ENCODE measurements at regions not wholly inside any gene's neighbourhood (a gene's known extent, or its start where the extent isn't known, plus 50 kb on each side); places are given as distances from the start of the nearest gene placed in this dataset.
A peak's percentile ranks its signal among the peaks of the same experiment; 100 is the strongest.

- TF ChIP-seq ELK4 (IDR thresholded peaks at IDR 0.05; ENCODE audit: borderline replicate concordance, low read depth, low read length) (no peak), ZNF544 (tag by site-specific recombination; IDR thresholded peaks at IDR 0.05) (no peak), ZNF580 (tag by site-specific recombination; IDR thresholded peaks at IDR 0.05) (no peak), ZBTB10 (tag by site-specific recombination; IDR thresholded peaks at IDR 0.05) (no peak)
Measured at GRCh38 chrX:117744958-117745357, 371.7 kb downstream of the KLHL13 start (continued).

- no peaks in the 10 kb centered on the region for H3K36me3 ChIP-seq (ENCODE audit: control insufficient read depth in 2 of 2, insufficient read depth in 1 of 2, low read length in 2 of 2)
- no peaks in the 10 kb centered on the region for H3K4me1 ChIP-seq (ENCODE audit: control insufficient read depth, insufficient read depth, low read length)
- ChIA-PET CTCF (interaction anchor here (0.6 to 1.4 kb wide), 10 partner anchors 9 to 840 kb away, joined by 3 to 6 read pairs (median 4); no protein-coding TSS in a partner anchor), POLR2A (no interaction called here)
- H3K9me3 ChIP-seq (ENCODE audit: control insufficient read depth, insufficient read depth, low read depth, low read length), result no peaks in the 10 kb centered on the region
- no peak for TF ChIP-seq ZBTB21 (tag by site-specific recombination; IDR thresholded peaks at IDR 0.05)
- TF ChIP-seq CTCF (tag by site-specific recombination; IDR thresholded peaks at IDR 0.05), result 0 out of 2 replicates have a peak, but pooled peaks have one; percentile 8
- no peak overlapping the region for H3K4me3 ChIP-seq (ENCODE audit: low read depth, low read length)
- H3K27ac ChIP-seq (ENCODE audit: extremely low read depth, low read depth, low read length), result no peak overlapping the region
Measured at GRCh38 chrX:117743469-117744251, 372.9 kb downstream of the KLHL13 start.

GRCh38 chrX:117713411-117713810, 403.2 kb downstream of the KLHL13 start:
- POLR2A ChIA-PET, result no interaction called here
- CTCF ChIA-PET, result no interaction called here
- H3K4me3 ChIP-seq (ENCODE audit: low read depth, low read length), result no peak overlapping the region
- no peak overlapping the region for H3K27ac ChIP-seq (ENCODE audit: extremely low read depth, low read depth, low read length)
- H3K9me3 ChIP-seq (ENCODE audit: control insufficient read depth, insufficient read depth, low read depth, low read length), result no peaks in the 10 kb centered on the region
- TF ChIP-seq ZSCAN5A (tag by site-specific recombination; IDR thresholded peaks at IDR 0.05), result no peak
- no peaks in the 10 kb centered on the region for H3K4me1 ChIP-seq (ENCODE audit: control insufficient read depth, insufficient read depth, low read length)
- no peaks in the 10 kb centered on the region for H3K36me3 ChIP-seq (ENCODE audit: control insufficient read depth in 2 of 2, insufficient read depth in 1 of 2, low read length in 2 of 2)

- Histone ChIP-seq H3K4me3 (ENCODE audit: low read depth, low read length) (no peak overlapping the region), H3K9me3 (ENCODE audit: control insufficient read depth, insufficient read depth, low read depth, low read length) (no peaks in the 10 kb centered on the region), H3K36me3 (ENCODE audit: control insufficient read depth in 2 of 2, insufficient read depth in 1 of 2, low read length in 2 of 2) (no peaks in the 10 kb centered on the region), H3K4me1 (ENCODE audit: control insufficient read depth, insufficient read depth, low read length) (no peaks in the 10 kb centered on the region), H3K27ac (ENCODE audit: extremely low read depth, low read depth, low read length) (no peak overlapping the region)
- ChIA-PET POLR2A (no interaction called here), CTCF (no interaction called here)
- no peak for TF ChIP-seq ZNF518A (tag by site-specific recombination; conservative IDR thresholded peaks at IDR 0.05; ENCODE audit: low read depth)
Measured at GRCh38 chrX:117711782-117712181, 404.8 kb downstream of the KLHL13 start.

Measured in HEK293 (cell line).